Limb (tissue), 2 donors: ENCODE measurements at regions not wholly inside any gene's neighbourhood (a gene's known extent, or its start where the extent isn't known, plus 50 kb on each side); places are given as distances from the start of the nearest gene placed in this dataset.

Experiments
- DNase-seq, 2 donors: peaks; one replicate each; pipeline ENCODE4 v3.0.0-alpha.2; 2016; ENCODE audit errors: extremely low spot score in 2 of 2

DNA sequence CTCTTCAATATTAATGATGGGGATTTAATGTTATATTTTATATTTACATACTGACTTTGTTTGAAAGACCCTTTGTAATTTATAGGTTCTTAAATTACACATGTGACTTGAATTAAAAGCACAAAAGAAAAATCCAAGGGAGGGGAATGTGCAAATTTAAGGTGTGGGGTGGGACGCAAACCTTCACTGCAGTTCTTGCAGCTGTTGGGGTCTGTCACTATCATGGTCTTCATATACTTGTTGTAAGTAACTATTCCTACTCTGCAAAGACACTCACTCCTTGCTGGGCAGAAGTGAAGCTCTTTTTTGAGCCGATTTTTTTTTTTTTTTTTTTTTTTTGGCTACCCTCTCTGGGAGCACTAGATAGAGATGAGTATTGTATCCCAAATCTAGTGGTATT, 505.3 kb downstream of the ARHGEF28 start:
- DNase-seq = no peak

- DNase-seq = no peak
Observed at GRCh38 chr5:74130155-74130897, 504.3 kb downstream of the ARHGEF28 start.

- no peak for DNase-seq
Observed at GRCh38 chr5:74127381-74128320, 501.7 kb downstream of the ARHGEF28 start.

GRCh38 chr5:74126294-74126693, 500.3 kb downstream of the ARHGEF28 start:
- DNase-seq = no peak

GRCh38 chr5:74124826-74125225, 498.8 kb downstream of the ARHGEF28 start:
- no peak for DNase-seq

- no peak for DNase-seq
Observed at GRCh38 chr5:74123929-74124328, 497.9 kb downstream of the ARHGEF28 start.

- DNase-seq = no peak
Observed at GRCh38 chr5:74122979-74123590, 497.1 kb downstream of the ARHGEF28 start.

DNA sequence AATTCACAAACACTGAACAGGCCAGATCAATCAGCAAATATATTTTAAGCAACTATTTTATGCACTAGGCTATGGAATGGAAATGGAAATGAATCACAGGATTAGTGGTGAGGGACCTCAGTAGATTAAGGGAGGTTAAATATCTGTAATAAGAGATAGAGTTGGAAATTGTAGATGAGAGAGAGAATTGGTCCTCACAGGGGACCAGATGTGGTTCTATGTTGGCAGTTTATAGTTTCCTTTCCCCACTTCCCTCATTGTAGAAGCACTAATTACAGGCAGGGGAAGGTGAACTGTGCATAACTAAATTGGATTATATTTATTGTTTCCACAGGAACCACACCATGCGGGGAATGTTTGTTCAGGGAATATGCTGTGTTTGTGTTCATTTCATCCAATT, 496.2 kb downstream of the ARHGEF28 start:
- no peak for DNase-seq

GRCh38 chr5:74120585-74120984, 494.6 kb downstream of the ARHGEF28 start:
- DNase-seq = no peak

- no peak for DNase-seq
Observed at GRCh38 chr5:74118071-74118470, 492.1 kb downstream of the ARHGEF28 start.

GRCh38 chr5:74116984-74117383, 491.0 kb downstream of the ARHGEF28 start:
- no peak for DNase-seq

- no peak for DNase-seq
Observed at GRCh38 chr5:74116266-74116665, 490.3 kb downstream of the ARHGEF28 start.

DNA sequence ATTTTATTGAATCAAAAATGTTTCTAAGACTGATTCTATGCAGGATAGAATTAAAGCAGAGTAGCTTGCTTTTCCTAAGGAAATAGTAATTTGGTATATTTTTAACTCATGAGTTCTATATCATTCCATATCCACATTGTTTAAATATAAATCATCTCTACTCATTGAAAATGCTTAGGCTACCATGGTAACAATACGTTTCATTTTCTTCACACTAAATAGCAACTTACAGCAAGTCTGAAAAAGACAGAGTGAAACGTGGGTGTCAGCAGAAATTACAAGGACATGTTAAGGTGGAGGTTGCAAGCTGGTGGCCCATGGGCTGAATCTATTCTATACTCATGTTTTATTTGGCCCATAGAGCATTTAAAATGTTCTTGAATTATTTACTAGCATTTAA, 487.9 kb downstream of the ARHGEF28 start:
- DNase-seq = no peak

DNA sequence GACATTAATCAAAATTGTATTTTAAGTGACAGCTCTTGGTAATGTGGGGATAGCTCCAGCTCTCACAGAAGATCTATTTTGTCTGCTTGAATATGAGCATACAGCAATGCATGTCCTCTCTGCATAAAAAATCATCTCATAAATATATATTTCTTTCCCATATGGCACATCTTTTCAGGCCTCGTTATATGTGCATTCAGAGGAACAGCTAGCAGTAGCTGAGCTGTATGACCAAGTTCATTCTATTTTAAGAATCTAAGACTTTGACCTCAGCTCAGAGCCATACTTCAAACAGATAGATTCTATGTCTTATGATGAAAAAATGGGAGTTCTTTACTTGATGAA, 487.2 kb downstream of the ARHGEF28 start:
- peak in 1 of 2 donors; percentile 60 for DNase-seq

- DNase-seq = peak in 1 of 2 donors; percentile 56
Observed at GRCh38 chr5:74112372-74113195, 486.6 kb downstream of the ARHGEF28 start.

DNA sequence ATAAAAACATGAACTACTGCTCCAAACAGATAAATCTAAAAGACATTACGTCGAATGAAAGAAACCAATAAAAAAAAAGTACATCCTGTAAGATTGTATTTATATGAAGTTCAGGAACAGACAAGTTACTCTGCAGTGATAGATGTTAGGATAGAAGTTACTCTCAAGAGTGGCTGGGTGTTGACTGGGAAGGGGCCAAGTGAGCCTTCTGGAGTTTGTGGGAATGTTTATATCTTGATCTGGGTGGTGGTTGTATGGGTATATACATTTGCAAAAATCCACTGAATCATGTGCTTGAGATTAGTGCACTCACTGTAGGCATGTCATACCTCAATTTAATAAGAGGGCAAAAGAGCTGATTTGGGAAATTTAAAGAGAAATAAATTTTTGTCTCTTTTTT, 485.8 kb downstream of the ARHGEF28 start:
- no peak for DNase-seq

GRCh38 chr5:74109344-74109743, 483.3 kb downstream of the ARHGEF28 start:
- DNase-seq = no peak

- DNase-seq = peak in 1 of 2 donors; percentile 72
Observed at GRCh38 chr5:74107899-74108298, 481.9 kb downstream of the ARHGEF28 start.

GRCh38 chr5:74105126-74105780, 479.3 kb downstream of the ARHGEF28 start:
- DNase-seq = no peak

DNA sequence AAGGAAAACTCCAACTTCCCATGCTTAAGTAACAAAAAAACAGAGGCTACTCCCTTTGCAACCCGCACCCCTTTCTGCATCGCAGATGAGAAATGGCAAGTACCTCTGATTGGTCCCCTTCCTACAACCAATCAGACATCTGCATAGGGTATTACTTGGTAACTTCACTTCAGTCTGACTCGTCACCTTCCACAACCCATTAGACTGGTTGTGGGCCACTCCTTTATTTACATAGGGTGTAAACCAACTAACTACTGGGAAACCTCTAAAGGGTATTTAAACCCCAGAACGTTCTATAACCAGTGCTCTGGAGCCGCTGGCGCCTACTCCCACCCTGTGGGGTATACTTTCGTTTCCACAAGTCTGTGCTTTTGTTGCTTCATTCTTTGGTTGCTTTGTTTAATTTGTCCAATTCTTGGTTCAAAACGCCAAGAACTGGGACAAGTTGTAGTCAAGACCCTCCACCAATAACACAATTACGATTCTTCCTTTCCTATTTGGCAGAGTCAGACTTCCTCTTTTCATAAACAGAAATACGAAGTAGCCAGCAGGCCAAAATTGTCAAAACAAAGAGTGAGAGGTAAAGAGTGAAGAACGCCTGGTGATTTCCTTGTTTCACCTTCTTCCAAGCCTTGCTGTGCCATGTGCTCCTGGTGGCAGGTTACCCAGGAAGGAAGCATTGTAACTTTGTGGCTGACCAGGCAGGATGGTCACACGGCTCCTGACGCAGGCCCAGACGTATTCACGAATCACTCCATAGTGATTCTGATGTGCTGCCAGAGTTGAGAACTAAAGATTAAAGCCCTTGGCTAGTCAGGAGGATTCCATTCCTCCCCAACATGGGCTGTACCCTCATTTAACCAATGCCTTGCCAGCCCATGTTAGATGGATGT, 477.4 kb downstream of the ARHGEF28 start:
- no peak for DNase-seq
